GM10266 (cell line): ENCODE measurements at regions not wholly inside any gene's neighbourhood (a gene's known extent, or its start where the extent isn't known, plus 50 kb on each side); places are given as distances from the start of the nearest gene placed in this dataset.

Experiments used
- DNase-seq: peaks from one replicate; pipeline ENCODE4 v3.0.0; 2012; ENCODE audit errors: extremely low spot score
- CTCF ChIP-seq: IDR thresholded peaks from 2 replicates; pipeline ENCODE4 v1.5.1; 2012; ENCODE audit warnings: mild to moderate bottlenecking, low read depth; ENCODE audit not compliant: control insufficient read depth, insufficient read depth; ENCODE audit errors: missing control alignments

DNA sequence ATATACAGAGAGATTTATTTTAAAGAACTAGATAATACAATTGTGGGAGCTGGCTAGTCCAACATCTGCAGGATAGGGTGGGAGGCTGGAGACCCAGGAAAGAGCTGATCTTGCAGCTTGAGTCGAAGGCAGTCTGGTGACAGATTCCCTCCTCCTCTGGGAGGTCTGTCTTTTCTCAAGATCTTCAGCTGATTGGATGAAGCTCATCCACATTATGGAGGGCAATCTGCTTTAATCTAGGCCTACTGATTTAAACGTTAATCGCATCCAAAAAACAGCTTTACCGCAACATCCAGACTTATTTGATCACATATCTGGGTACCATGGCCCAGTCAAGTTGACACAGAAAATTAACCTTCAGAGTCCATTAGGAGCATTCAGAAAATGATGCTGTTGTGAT, 168.1 kb downstream of the ATPSCKMT start:
- no peak for DNase-seq
- TF ChIP-seq CTCF = no peak

- no peak for TF ChIP-seq CTCF
- no peak for DNase-seq
These were observed 171.7 kb downstream of the ATPSCKMT start for GRCh38 chr5:10077791-10078545.

DNA sequence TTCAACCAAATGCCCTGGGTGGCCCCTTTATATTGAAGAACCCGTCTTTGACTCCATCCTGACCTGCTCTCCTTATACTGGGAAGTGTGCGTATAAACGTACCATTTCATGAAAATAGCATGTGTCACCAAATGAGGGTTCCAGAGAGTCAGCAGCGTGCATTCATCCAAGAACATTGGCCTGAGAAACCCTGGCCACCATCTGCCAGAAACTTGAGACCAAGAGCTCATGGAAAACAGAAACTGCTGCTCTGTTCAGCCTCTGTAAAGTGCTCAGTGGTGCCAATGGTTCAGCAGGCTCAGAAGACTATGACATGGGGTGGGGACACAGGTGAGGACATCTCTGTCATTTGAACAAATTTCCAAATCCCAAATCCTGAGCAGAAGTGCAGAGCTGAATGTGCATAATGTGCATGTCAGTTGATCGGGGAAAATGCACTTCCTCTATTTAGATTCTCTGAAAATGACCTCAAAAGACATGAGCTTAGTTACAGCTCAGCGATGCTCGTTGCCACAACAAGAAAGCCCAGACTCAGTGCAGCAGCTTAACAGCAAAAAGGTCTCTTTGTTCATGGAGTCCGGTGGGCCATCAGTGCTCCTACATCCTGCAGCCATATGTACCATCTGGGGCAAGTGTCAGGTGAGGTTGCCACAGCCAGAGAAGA, 176.1 kb downstream of the ATPSCKMT start:
- no peak for DNase-seq
- no peak for TF ChIP-seq CTCF

- no peak for DNase-seq
- TF ChIP-seq CTCF = no peak
These were observed 179.9 kb downstream of the ATPSCKMT start for GRCh38 chr5:10069637-10070313.

GRCh38 chr5:10065428-10066000, 184.2 kb downstream of the ATPSCKMT start:
- no peak for TF ChIP-seq CTCF
- no peak for DNase-seq

DNA sequence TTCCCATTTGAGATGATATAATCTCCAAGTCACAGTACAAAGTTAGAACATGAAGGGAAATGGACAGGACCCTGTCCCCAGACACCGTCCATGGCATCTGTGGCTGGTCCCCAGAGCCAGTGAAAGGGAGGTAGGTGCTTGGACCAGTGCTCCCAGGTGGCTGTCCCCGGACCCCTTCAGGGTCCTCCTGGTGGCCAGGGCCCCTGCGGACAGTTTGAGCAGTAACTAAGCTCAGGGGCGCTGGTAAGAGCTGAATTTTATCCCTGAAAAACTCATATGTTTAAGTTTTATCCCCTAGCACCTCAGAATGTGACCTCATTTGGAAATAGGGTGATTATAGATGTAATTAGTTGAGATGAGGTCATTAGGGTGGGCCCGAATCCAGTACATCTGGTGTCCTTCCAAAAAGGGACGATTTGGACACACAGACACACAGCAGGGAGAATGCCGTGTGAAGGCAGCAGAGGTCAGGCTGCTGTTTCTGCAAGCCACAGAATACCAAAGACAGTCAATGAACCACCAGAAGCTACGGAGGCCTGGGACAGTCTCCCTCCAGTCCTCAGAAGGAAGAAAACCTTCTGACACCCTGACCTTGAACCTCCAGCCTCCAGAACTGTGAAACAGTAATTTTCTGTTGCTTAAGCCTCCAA, 185.0 kb downstream of the ATPSCKMT start:
- TF ChIP-seq CTCF = no peak
- DNase-seq = no peak

GRCh38 chr5:10063997-10064396, 185.7 kb downstream of the ATPSCKMT start:
- no peak for TF ChIP-seq CTCF
- DNase-seq = no peak
